ENCODE measurements at regions not wholly inside any gene's neighbourhood (a gene's known extent, or its start where the extent isn't known, plus 50 kb on each side); places are given as distances from the start of the nearest gene placed in this dataset.
"Not testable (repeated sequence)": the region's sequence is repeated elsewhere in the genome, so short reads cannot be mapped to it uniquely, and the experiment has no call there.

DNA sequence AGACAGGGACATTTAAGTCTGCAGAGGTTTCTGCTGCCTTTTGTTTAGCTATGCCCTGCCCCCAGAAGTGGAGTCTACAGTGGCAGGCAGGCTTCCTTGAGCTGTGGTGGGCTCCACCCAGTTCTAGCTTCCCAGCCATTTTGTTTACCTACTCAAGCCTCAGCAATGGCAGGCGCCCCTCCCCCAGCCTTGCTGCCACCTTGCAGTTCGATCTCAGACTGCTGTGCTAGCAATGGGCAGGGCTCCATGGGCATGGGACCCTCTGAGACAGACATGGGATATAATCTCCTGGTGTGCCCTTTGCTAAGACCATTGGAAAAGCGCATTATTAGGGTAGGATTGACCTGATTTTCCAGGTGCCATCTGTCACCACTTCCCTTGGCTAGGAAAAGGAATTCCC lies 147.5 kb downstream of the ZNF330 start:
- not testable (repeated sequence) for TF ChIP-seq CBX3 (IDR thresholded peaks at IDR 0.05; ENCODE audit: borderline replicate concordance in 1 of 2, low read length in 2 of 2); FOXK2 (conservative IDR thresholded peaks at IDR 0.05 in 1 of 2, IDR thresholded peaks at IDR 0.05 in 1 of 2; ENCODE audit: low read depth in 2 of 2); NR2C1 (IDR thresholded peaks at IDR 0.05); NR2C1 (tag; IDR thresholded peaks at IDR 0.05); ZBTB33 (CRISPR knock-in tag; IDR thresholded peaks at IDR 0.05); MXI1 (IDR thresholded peaks at IDR 0.05; ENCODE audit: low read depth, low read length); SREBF2 (CRISPR knock-in tag; IDR thresholded peaks at IDR 0.05); POLR2A (conservative IDR thresholded peaks at IDR 0.05); USF1 (CRISPR knock-in tag; IDR thresholded peaks at IDR 0.05); ZNF212 (CRISPR knock-in tag; IDR thresholded peaks at IDR 0.05); PHF21A (IDR thresholded peaks at IDR 0.05; ENCODE audit: borderline replicate concordance, low read depth); MEIS2 (IDR thresholded peaks at IDR 0.05; ENCODE audit: partially characterized antibody)
- TF ChIP-seq, protein P1, sequence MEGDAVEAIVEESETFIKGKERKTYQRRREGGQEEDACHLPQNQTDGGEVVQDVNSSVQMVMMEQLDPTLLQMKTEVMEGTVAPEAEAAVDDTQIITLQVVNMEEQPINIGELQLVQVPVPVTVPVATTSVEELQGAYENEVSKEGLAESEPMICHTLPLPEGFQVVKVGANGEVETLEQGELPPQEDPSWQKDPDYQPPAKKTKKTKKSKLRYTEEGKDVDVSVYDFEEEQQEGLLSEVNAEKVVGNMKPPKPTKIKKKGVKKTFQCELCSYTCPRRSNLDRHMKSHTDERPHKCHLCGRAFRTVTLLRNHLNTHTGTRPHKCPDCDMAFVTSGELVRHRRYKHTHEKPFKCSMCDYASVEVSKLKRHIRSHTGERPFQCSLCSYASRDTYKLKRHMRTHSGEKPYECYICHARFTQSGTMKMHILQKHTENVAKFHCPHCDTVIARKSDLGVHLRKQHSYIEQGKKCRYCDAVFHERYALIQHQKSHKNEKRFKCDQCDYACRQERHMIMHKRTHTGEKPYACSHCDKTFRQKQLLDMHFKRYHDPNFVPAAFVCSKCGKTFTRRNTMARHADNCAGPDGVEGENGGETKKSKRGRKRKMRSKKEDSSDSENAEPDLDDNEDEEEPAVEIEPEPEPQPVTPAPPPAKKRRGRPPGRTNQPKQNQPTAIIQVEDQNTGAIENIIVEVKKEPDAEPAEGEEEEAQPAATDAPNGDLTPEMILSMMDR (IDR thresholded peaks at IDR 0.05 in 2 of 3, conservative IDR thresholded peaks at IDR 0.05 in 1 of 3; ENCODE audit: insufficient read depth in 2 of 3, low read depth in 1 of 3, low read length in 3 of 3) = not testable (repeated sequence)
- TF ChIP-seq, protein P2, sequence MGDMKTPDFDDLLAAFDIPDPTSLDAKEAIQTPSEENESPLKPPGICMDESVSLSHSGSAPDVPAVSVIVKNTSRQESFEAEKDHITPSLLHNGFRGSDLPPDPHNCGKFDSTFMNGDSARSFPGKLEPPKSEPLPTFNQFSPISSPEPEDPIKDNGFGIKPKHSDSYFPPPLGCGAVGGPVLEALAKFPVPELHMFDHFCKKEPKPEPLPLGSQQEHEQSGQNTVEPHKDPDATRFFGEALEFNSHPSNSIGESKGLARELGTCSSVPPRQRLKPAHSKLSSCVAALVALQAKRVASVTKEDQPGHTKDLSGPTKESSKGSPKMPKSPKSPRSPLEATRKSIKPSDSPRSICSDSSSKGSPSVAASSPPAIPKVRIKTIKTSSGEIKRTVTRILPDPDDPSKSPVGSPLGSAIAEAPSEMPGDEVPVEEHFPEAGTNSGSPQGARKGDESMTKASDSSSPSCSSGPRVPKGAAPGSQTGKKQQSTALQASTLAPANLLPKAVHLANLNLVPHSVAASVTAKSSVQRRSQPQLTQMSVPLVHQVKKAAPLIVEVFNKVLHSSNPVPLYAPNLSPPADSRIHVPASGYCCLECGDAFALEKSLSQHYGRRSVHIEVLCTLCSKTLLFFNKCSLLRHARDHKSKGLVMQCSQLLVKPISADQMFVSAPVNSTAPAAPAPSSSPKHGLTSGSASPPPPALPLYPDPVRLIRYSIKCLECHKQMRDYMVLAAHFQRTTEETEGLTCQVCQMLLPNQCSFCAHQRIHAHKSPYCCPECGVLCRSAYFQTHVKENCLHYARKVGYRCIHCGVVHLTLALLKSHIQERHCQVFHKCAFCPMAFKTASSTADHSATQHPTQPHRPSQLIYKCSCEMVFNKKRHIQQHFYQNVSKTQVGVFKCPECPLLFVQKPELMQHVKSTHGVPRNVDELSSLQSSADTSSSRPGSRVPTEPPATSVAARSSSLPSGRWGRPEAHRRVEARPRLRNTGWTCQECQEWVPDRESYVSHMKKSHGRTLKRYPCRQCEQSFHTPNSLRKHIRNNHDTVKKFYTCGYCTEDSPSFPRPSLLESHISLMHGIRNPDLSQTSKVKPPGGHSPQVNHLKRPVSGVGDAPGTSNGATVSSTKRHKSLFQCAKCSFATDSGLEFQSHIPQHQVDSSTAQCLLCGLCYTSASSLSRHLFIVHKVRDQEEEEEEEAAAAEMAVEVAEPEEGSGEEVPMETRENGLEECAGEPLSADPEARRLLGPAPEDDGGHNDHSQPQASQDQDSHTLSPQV (IDR thresholded peaks at IDR 0.05) = not testable (repeated sequence)
- TF ChIP-seq, protein P3, sequence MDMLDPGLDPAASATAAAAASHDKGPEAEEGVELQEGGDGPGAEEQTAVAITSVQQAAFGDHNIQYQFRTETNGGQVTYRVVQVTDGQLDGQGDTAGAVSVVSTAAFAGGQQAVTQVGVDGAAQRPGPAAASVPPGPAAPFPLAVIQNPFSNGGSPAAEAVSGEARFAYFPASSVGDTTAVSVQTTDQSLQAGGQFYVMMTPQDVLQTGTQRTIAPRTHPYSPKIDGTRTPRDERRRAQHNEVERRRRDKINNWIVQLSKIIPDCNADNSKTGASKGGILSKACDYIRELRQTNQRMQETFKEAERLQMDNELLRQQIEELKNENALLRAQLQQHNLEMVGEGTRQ (CRISPR knock-in tag; IDR thresholded peaks at IDR 0.05) = not testable (repeated sequence)
